ENCODE measurements at regions not wholly inside any gene's neighbourhood (a gene's known extent, or its start where the extent isn't known, plus 50 kb on each side); places are given as distances from the start of the nearest gene placed in this dataset.

- DNase-seq: no peak
Observed at GRCh38 chr7:106337754-106338153, 53.0 kb upstream of the NAMPT start.

GRCh38 chr7:106335814-106336213, 51.0 kb upstream of the NAMPT start:
- no peak for DNase-seq

Data from CD4-positive, alpha-beta T cell treated with Interleukin-12 subunit alpha and Interleukin-12 subunit beta, for 1 hour (primary cell).